GM12874 (cell line): ENCODE measurements at regions not wholly inside any gene's neighbourhood (a gene's known extent, or its start where the extent isn't known, plus 50 kb on each side); places are given as distances from the start of the nearest gene placed in this dataset.

Experiments
- TF ChIP-seq, protein P1 (sequence below): IDR thresholded peaks from 2 replicates; pipeline ENCODE4 v1.5.1; 2011; ENCODE audit warnings: low read depth, mild to moderate bottlenecking, control low read depth, low read length, moderate library complexity; ENCODE audit not compliant: insufficient read depth

DNA sequence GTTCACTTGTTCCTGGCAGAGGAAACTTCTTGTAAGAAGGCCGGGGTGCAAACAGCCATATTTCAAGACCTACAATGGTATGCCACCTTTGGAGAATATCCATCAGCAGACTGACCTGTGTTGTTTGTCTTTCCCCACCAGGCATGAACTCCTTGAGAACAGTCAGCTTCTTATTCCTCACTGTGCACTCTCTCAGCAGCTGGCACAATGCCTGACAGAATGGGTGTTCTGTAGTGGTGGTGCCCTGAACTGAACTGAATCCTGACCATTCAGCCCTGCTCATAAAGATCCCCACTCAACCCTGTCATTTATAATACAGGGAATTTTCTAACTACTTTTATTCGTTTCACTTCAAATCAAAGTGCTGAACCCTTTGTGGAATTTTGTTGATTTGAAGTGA is 206.9 kb downstream of the COX7C start:
- TF ChIP-seq, protein P1, sequence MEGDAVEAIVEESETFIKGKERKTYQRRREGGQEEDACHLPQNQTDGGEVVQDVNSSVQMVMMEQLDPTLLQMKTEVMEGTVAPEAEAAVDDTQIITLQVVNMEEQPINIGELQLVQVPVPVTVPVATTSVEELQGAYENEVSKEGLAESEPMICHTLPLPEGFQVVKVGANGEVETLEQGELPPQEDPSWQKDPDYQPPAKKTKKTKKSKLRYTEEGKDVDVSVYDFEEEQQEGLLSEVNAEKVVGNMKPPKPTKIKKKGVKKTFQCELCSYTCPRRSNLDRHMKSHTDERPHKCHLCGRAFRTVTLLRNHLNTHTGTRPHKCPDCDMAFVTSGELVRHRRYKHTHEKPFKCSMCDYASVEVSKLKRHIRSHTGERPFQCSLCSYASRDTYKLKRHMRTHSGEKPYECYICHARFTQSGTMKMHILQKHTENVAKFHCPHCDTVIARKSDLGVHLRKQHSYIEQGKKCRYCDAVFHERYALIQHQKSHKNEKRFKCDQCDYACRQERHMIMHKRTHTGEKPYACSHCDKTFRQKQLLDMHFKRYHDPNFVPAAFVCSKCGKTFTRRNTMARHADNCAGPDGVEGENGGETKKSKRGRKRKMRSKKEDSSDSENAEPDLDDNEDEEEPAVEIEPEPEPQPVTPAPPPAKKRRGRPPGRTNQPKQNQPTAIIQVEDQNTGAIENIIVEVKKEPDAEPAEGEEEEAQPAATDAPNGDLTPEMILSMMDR = no peak

DNA sequence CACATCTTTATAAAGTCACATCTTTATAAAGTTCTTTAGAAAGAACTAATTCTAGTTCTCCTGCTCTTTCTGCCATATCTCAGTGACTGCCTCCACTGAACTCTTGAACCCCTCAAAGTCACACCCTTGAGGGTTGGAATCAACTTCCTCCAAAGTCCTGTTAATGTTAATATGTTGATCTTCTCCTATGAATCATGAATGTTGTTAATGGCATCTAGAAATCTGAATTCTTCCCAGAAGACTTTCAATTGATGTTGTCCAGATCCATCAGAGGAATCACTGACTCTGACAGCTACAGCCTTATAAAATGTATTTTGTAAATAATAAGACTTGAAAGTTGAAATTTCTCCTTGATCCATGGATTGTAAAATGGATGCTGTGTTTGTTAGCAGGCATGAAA is 213.4 kb downstream of the COX7C start:
- TF ChIP-seq, protein P1 = no peak

DNA sequence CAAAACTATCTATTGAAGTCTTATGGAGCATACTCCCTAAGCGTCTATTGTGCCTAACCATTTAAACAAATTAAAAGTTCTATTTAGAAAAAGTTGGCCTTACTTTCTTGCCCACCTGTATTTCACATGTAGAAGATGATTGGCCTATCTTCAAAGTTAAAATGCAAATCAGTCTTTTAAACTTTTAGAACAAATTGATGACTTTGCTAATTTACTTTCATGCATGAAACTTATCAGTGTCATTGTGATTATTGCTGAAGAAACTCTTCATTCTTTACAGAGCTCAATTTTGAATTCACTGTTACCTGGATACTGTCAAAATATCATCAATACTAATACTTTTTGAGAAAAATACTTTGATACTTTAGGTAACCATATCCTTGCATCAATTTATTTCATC is 216.1 kb downstream of the COX7C start:
- TF ChIP-seq, protein P1 = no peak

DNA sequence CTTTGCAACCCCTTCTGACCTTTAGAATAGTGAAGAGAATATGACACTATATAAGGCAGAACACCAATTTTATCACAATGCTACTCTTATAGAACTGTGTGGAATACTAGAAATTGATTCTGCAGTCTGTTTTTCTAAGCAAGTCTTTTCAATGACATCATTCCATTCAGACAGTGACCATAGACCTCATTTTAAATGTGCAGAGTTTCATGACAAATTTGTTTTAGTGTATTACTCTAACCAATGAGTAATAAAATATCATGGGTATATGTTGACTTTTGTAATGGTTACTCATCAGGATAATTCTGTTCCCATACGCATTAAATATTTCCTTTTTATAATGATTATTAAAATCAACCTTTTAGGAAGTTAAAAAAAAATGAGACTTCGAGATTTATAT is 219.9 kb downstream of the COX7C start:
- TF ChIP-seq, protein P1 = no peak

DNA sequence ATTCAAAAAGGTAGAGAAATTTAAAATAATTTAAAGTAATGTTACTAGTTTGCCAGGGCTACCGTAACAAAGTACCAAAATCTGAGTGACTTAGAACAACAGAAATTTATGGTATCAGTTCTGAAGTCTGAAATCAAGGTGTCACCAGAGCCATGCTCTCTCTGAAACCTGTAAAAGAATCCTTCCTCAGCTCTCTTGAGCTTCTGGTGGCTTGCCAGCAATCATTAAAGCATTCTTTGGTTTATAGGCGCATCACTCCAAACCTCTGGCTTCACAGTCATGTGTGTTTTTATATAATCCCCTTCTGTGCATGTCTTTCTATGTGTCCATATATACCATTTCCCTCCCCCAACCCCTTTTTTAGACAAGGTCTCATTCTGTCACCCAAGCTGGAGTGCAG is 220.3 kb downstream of the COX7C start:
- TF ChIP-seq, protein P1 = no peak

DNA sequence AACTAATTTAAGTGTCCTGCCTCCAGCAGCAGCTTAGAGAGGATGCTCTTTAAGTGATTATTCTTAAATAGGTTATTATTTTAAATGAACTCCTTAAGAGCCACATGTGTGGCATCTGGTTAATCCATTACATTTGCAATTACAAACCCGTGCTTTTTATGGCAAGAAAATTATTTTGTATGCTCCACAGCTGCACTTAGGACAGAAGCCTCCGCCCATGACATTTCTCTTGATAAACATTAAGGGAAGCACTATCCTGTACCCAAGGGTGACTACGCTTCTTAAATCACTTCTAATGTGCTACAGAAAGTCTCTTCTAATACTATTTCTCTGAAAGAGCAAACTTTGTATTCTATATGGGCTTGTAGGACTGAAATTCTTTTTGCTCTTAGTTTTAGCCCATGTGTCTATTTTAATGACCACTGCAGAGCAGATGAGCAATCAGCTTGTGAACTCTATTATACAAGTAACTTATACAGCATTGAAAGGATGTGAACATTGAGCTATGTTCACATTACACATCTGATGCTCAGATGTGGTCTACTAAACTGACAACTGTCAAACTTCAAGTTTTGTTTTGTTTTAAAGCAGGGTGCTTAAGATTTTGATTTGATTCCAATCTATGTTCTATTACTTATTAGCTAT is 223.4 kb downstream of the COX7C start:
- TF ChIP-seq, protein P1 = no peak

DNA sequence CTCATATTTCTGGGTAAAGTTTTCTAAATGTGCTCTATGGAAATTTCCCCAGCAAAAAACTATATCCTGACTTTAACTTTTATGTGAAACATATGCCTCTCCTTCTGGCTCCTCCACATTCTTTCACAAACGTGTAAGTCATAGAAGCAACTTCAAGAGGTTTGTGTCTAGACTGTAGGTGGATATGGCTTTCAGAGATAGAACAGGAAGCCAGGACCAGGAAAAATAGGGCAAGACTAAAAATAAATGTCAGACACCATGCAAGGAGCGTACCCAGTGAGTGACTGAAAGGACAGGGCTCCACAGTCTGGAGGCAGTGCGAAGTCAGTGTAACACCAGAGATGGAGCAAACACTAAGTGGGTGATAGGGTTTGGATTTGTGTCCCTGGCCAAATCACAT is 240.7 kb downstream of the COX7C start:
- TF ChIP-seq, protein P1 = no peak
